Fibroblast of lung (primary cell): ENCODE measurements at regions not wholly inside any gene's neighbourhood (a gene's known extent, or its start where the extent isn't known, plus 50 kb on each side); places are given as distances from the start of the nearest gene placed in this dataset.

Source experiments
- DNase-seq, 2 donors: peaks; one replicate each; pipeline versions ENCODE4 v3.0.0 to v3.0.0-alpha.2; 2010; ENCODE audit warnings: low read depth in 2 of 2
- H2AFZ ChIP-seq: 2 replicates; pipeline ENCODE4 v1.5.1; 2012; ENCODE audit warnings: low read length, control low read depth, inconsistent platforms
- H3K27ac ChIP-seq: 2 replicates; pipeline ENCODE4 v1.5.1; 2011; ENCODE audit warnings: low read length, control low read depth; ENCODE audit not compliant: insufficient read depth
- H3K27me3 ChIP-seq: 2 replicates; pipeline ENCODE4 v1.5.1; 2011; ENCODE audit warnings: mild to moderate bottlenecking, low read length; ENCODE audit not compliant: control insufficient read depth, insufficient read depth
- H3K36me3 ChIP-seq: 2 replicates; pipeline ENCODE4 v1.5.1; 2011; ENCODE audit warnings: low read length; ENCODE audit not compliant: control insufficient read depth, insufficient read depth
- H3K4me1 ChIP-seq: 2 replicates; pipeline ENCODE4 v1.5.1; 2011; ENCODE audit warnings: low read length; ENCODE audit not compliant: control insufficient read depth, insufficient read depth; ENCODE audit errors: extremely low read depth
- H3K4me2 ChIP-seq: 2 replicates; pipeline ENCODE4 v1.5.1; 2011; ENCODE audit warnings: low read length, control low read depth; ENCODE audit not compliant: insufficient read depth; ENCODE audit errors: extremely low read depth
- H3K4me3 ChIP-seq, 4 experiments: fragments of 200-600 bp in 1 of 4; sonication (generic) in 1 of 4; replicated peaks in 1 of 4; 2 replicates each; pipeline ENCODE4 v1.5.1; 2011 to 2016; ENCODE audit warnings: low read length in 4 of 4, low read depth in 3 of 4, mild to moderate bottlenecking in 3 of 4, control low read depth in 2 of 4, inconsistent platforms in 1 of 4, mixed read lengths in 1 of 4; ENCODE audit not compliant: insufficient read depth in 1 of 4; ENCODE audit errors: control extremely low read depth in 1 of 4
- H3K79me2 ChIP-seq: 2 replicates; pipeline ENCODE4 v1.5.1; 2012; ENCODE audit warnings: mild to moderate bottlenecking, low read length, inconsistent platforms; ENCODE audit not compliant: control insufficient read depth, insufficient read depth
- H3K9ac ChIP-seq: 2 replicates; pipeline ENCODE4 v1.5.1; 2011; ENCODE audit warnings: mild to moderate bottlenecking, low read length, control low read depth; ENCODE audit not compliant: insufficient read depth
- H3K9me3 ChIP-seq: 2 replicates; pipeline ENCODE4 v1.5.1; 2012; ENCODE audit warnings: low read depth, low read length; ENCODE audit not compliant: control insufficient read depth, insufficient read depth
- H4K20me1 ChIP-seq: 2 replicates; pipeline ENCODE4 v1.5.1; 2011; ENCODE audit warnings: low read length; ENCODE audit not compliant: control insufficient read depth, insufficient read depth; ENCODE audit errors: extremely low read depth
- CTCF ChIP-seq, 2 donors: IDR thresholded peaks in 1 of 2; conservative IDR thresholded peaks in 1 of 2; 1 replicate in 1 of 2; 2 replicates in 1 of 2; pipeline ENCODE4 v1.5.1; 2011 to 2012; ENCODE audit warnings: low read length in 2 of 2, control low read depth in 1 of 2, inconsistent platforms in 1 of 2, low read depth in 1 of 2, mild to moderate bottlenecking in 1 of 2
- EZH2 ChIP-seq: IDR thresholded peaks from 2 replicates; pipeline ENCODE4 v1.5.1; 2012; ENCODE audit warnings: low read length, control low read depth, mild to moderate bottlenecking; ENCODE audit errors: missing control alignments

DNA sequence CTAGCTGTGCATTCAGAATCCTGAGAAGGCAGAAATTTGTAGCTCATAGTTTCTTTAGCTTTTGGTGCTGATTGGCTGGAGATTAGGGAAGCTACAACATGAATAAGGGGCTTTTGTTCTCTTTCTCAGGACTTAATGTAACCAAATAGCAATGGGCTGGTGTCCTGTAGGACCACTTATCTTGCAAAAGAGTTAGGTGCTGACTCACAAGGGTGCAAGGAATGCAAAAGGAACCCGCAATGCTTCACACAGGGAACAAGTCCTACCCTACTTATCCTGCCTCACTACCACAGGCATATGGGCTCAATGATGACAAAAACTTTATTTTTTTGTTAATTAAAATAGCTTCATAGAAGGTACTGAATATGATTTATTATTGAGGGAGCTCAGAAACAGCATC lies 541.5 kb downstream of the AMY1C start:
- DNase-seq, result no peak
- Histone ChIP-seq H2AFZ (no peak overlapping the region), H3K4me2 (no peak overlapping the region), H3K4me1 (no peaks in the 10 kb centered on the region), H3K27ac (no peak overlapping the region), H3K9ac (no peak overlapping the region), H3K9me3 (no peaks in the 10 kb centered on the region), H4K20me1 (no peaks in the 10 kb centered on the region), H3K4me3 (no peak overlapping the region), H3K27me3 (no peaks in the 10 kb centered on the region), H3K79me2 (no peaks in the 10 kb centered on the region), H3K36me3 (no peaks in the 10 kb centered on the region)
- TF ChIP-seq CTCF (conservative IDR thresholded peaks at IDR 0.05 in 1 of 2, IDR thresholded peaks at IDR 0.05 in 1 of 2; ENCODE audit: low read depth in 1 of 2, low read length in 2 of 2) (no peak), EZH2 (no peak)

GRCh38 chr1:104294259-104294658 lies 544.6 kb downstream of the AMY1C start:
- Histone ChIP-seq H3K4me1 (no peaks in the 10 kb centered on the region), H3K9ac (no peak overlapping the region), H3K79me2 (no peaks in the 10 kb centered on the region), H3K27me3 (no peaks in the 10 kb centered on the region), H3K27ac (no peak overlapping the region), H3K9me3 (no peaks in the 10 kb centered on the region), H4K20me1 (no peaks in the 10 kb centered on the region), H2AFZ (no peak overlapping the region), H3K4me2 (no peak overlapping the region), H3K36me3 (no peaks in the 10 kb centered on the region), H3K4me3 (no peak overlapping the region)
- no peak for TF ChIP-seq CTCF (conservative IDR thresholded peaks at IDR 0.05 in 1 of 2, IDR thresholded peaks at IDR 0.05 in 1 of 2; ENCODE audit: low read depth in 1 of 2, low read length in 2 of 2)
- no peak for TF ChIP-seq EZH2
- no peak for DNase-seq

DNA sequence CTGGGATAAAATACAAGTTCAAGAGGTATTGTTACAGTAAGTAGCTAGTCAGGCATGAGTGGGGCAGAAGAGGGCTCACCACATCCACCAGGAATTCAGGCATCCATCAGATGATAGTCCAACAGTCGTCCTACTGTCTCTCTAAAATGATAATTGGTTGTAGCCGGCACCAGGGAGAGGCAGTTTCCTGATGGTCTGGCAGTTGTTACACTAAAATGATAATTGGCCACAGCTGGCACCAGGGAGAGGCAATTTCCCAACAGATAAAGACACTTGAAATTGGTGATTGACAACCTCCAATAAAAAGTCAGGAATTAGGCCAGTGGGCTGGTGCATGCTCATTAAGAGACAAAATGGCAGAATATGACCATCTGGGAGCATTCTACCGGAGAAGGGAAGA lies 545.8 kb downstream of the AMY1C start:
- no peak overlapping the region for H3K9ac ChIP-seq
- no peaks in the 10 kb centered on the region for H3K4me1 ChIP-seq
- no peak overlapping the region for H3K4me2 ChIP-seq
- no peak overlapping the region for H3K4me3 ChIP-seq
- no peaks in the 10 kb centered on the region for H3K9me3 ChIP-seq
- no peaks in the 10 kb centered on the region for H3K79me2 ChIP-seq
- no peak overlapping the region for H3K27ac ChIP-seq
- no peaks in the 10 kb centered on the region for H3K27me3 ChIP-seq
- H2AFZ ChIP-seq, result no peak overlapping the region
- H3K36me3 ChIP-seq, result no peaks in the 10 kb centered on the region
- DNase-seq, result no peak
- no peak for TF ChIP-seq EZH2
- H4K20me1 ChIP-seq, result no peaks in the 10 kb centered on the region
